ELF-1 (cell line): ENCODE measurements at regions not wholly inside any gene's neighbourhood (a gene's known extent, or its start where the extent isn't known, plus 50 kb on each side); places are given as distances from the start of the nearest gene placed in this dataset.

ENCODE experiments used
- DNase-seq: peaks from one replicate; pipeline ENCODE4 v3.0.0-alpha.2; 2016; ENCODE audit warnings: low read depth, low spot score

DNA sequence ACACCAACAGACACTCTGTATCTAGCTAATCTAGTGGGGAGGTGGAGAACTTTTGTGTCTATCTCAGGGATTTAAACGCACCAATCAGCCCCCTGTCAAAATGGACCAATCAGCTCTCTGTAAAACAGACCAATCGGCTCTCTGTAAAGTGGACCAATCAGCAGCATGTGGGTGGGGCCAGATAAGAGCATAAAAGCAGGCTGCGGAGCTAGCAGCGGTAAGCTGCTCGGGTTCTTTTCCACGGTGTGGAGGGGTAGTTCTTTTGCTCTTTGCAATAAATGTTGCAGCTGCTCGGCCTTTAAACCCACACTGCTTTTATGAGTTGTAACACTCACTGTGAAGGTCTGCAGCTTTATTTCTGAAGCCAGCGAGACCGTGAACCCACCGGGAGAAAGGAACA is 51.3 kb upstream of the FOXI3 start:
- DNase-seq, result no peak

DNA sequence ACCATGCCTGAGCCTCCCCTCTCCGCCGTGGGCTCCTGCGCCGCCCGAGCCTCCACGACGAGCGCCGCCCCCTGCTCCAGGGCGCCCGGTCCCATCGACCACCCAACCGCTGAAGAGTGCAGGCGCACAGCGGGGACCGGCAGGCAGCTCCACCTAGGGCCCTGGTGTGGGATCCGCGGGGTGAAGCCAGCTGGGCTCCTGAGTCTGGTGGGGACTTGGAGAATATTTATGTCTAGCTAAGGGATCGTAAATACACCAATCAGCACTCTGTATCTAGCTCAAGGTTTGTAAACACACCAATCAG is 50.8 kb upstream of the FOXI3 start:
- peak; percentile 52 for DNase-seq
